ENCODE measurements at regions not wholly inside any gene's neighbourhood (a gene's known extent, or its start where the extent isn't known, plus 50 kb on each side); places are given as distances from the start of the nearest gene placed in this dataset.

GRCh38 chr16:9185381-9185780 lies 93.9 kb downstream of the HAPSTR1 start:
- H3K4me3 ChIP-seq (ENCODE audit: low read depth, low read length): no peak overlapping the region
- no peak for TF ChIP-seq CTCF (IDR thresholded peaks at IDR 0.05; ENCODE audit: control insufficient read depth, extremely low read depth, insufficient read depth)
- DNase-seq (ENCODE audit: low read depth): no peak

DNA sequence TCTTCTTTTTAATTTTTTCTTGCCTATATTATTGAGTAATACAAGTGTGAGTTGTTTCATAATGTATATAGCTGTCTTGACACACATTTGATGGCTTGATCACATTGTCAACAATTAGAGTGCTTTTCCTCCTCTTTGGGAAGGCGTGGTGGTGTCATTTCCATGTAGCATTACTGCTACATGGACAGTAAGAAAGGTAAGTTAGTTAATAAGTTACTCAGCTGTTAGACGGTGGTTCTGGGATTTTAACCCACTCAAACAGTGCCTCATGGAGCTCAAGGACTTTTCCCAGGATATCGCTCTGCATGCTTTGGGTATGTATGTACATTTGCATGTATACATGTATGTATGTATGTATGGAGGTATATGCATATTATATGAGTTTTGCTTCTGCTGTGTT lies 94.6 kb downstream of the HAPSTR1 start:
- DNase-seq (ENCODE audit: low read depth): no peak
- H3K4me3 ChIP-seq (ENCODE audit: low read depth, low read length): no peak overlapping the region
- TF ChIP-seq CTCF (IDR thresholded peaks at IDR 0.05; ENCODE audit: control insufficient read depth, extremely low read depth, insufficient read depth): no peak

DNA sequence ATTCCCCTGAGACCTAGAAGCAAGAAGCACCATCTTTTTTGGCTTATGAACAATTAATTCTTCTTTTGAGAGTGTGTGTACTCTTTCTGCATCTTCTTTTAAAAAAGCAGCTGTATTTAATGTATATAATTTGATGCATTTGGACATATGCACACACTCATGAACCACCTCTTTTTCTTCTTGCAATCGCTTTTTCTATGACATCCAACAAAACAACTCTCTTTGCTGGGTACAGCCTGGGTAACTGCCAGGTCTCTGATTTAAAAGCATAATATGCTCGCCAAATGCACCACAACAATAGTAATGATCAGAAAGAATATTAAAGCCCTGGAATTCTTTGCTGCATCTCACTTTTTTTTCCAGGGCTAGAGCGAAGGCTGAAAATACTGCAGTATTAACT lies 97.3 kb downstream of the HAPSTR1 start:
- TF ChIP-seq CTCF (IDR thresholded peaks at IDR 0.05; ENCODE audit: control insufficient read depth, extremely low read depth, insufficient read depth): no peak
- DNase-seq (ENCODE audit: low read depth): no peak
- H3K4me3 ChIP-seq (ENCODE audit: low read depth, low read length): no peak overlapping the region

- DNase-seq (ENCODE audit: low read depth): no peak
- no peak overlapping the region for H3K4me3 ChIP-seq (ENCODE audit: low read depth, low read length)
- TF ChIP-seq CTCF (IDR thresholded peaks at IDR 0.05; ENCODE audit: control insufficient read depth, extremely low read depth, insufficient read depth): no peak
Measured at GRCh38 chr16:9191274-9191850, 99.9 kb downstream of the HAPSTR1 start.

- DNase-seq (ENCODE audit: low read depth): no peak
- no peak overlapping the region for H3K4me3 ChIP-seq (ENCODE audit: low read depth, low read length)
- TF ChIP-seq CTCF (IDR thresholded peaks at IDR 0.05; ENCODE audit: control insufficient read depth, extremely low read depth, insufficient read depth): no peak
Measured at GRCh38 chr16:9192746-9193145, 101.3 kb downstream of the HAPSTR1 start.

DNA sequence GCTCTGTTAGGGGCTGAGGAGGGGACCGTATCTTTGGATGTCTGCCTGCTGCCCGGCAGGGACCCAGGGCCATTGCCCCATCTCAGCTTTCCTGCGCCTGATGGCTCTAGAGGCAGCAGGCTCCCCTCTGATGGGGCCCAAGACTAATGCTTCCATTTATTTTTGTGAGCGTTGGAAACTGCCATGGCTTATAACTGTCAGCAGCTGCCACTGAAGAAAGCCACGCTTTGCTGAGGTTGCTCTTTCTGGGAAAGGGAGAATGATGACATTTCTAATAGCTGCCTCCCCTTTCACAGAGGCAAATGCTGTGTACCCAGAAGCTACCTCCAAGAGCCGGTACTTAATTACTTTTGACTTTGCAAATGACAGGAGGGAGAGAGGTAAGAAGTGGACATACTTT lies 103.8 kb downstream of the HAPSTR1 start:
- no peak for DNase-seq (ENCODE audit: low read depth)
- no peak for TF ChIP-seq CTCF (IDR thresholded peaks at IDR 0.05; ENCODE audit: control insufficient read depth, extremely low read depth, insufficient read depth)

GRCh38 chr16:9197957-9198661 lies 106.7 kb downstream of the HAPSTR1 start:
- TF ChIP-seq CTCF (IDR thresholded peaks at IDR 0.05; ENCODE audit: control insufficient read depth, extremely low read depth, insufficient read depth): no peak
- no peak for DNase-seq (ENCODE audit: low read depth)

More for the DNA sequence above, 103.8 kb downstream of the HAPSTR1 start:
- H3K4me3 ChIP-seq (ENCODE audit: low read depth, low read length): no peak overlapping the region

More at GRCh38 chr16:9197957-9198661, 106.7 kb downstream of the HAPSTR1 start:
- H3K4me3 ChIP-seq (ENCODE audit: low read depth, low read length): no peak overlapping the region

Data from LNCaP clone FGC (cell line).